ENCODE measurements at regions not wholly inside any gene's neighbourhood (a gene's known extent, or its start where the extent isn't known, plus 50 kb on each side); places are given as distances from the start of the nearest gene placed in this dataset.

DNA sequence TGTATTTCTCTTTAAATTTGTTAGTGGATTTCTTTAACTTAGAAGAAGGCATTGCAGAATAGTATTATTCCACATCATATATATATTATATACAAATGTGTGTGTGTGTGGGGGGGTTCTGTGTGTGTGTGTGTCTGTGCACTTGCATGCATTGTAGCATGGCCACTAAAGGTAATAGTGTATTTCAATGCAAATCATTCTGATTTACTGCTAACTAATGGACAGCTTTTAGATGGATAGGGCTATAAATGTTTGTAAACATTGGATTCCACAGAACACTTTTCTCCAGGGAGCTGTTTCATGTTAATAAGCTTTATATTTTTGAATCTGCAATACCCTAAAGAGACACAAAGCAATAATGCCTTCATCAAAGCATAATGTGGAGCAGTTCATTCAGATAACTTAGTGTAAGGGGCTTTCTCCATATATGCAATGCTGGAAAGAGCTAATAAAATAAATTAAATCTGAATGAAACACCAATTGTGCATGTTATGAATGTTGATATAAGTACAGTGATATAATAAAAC lies 496.7 kb upstream of the CDH9 start (continued):
- TF ChIP-seq, protein P1, sequence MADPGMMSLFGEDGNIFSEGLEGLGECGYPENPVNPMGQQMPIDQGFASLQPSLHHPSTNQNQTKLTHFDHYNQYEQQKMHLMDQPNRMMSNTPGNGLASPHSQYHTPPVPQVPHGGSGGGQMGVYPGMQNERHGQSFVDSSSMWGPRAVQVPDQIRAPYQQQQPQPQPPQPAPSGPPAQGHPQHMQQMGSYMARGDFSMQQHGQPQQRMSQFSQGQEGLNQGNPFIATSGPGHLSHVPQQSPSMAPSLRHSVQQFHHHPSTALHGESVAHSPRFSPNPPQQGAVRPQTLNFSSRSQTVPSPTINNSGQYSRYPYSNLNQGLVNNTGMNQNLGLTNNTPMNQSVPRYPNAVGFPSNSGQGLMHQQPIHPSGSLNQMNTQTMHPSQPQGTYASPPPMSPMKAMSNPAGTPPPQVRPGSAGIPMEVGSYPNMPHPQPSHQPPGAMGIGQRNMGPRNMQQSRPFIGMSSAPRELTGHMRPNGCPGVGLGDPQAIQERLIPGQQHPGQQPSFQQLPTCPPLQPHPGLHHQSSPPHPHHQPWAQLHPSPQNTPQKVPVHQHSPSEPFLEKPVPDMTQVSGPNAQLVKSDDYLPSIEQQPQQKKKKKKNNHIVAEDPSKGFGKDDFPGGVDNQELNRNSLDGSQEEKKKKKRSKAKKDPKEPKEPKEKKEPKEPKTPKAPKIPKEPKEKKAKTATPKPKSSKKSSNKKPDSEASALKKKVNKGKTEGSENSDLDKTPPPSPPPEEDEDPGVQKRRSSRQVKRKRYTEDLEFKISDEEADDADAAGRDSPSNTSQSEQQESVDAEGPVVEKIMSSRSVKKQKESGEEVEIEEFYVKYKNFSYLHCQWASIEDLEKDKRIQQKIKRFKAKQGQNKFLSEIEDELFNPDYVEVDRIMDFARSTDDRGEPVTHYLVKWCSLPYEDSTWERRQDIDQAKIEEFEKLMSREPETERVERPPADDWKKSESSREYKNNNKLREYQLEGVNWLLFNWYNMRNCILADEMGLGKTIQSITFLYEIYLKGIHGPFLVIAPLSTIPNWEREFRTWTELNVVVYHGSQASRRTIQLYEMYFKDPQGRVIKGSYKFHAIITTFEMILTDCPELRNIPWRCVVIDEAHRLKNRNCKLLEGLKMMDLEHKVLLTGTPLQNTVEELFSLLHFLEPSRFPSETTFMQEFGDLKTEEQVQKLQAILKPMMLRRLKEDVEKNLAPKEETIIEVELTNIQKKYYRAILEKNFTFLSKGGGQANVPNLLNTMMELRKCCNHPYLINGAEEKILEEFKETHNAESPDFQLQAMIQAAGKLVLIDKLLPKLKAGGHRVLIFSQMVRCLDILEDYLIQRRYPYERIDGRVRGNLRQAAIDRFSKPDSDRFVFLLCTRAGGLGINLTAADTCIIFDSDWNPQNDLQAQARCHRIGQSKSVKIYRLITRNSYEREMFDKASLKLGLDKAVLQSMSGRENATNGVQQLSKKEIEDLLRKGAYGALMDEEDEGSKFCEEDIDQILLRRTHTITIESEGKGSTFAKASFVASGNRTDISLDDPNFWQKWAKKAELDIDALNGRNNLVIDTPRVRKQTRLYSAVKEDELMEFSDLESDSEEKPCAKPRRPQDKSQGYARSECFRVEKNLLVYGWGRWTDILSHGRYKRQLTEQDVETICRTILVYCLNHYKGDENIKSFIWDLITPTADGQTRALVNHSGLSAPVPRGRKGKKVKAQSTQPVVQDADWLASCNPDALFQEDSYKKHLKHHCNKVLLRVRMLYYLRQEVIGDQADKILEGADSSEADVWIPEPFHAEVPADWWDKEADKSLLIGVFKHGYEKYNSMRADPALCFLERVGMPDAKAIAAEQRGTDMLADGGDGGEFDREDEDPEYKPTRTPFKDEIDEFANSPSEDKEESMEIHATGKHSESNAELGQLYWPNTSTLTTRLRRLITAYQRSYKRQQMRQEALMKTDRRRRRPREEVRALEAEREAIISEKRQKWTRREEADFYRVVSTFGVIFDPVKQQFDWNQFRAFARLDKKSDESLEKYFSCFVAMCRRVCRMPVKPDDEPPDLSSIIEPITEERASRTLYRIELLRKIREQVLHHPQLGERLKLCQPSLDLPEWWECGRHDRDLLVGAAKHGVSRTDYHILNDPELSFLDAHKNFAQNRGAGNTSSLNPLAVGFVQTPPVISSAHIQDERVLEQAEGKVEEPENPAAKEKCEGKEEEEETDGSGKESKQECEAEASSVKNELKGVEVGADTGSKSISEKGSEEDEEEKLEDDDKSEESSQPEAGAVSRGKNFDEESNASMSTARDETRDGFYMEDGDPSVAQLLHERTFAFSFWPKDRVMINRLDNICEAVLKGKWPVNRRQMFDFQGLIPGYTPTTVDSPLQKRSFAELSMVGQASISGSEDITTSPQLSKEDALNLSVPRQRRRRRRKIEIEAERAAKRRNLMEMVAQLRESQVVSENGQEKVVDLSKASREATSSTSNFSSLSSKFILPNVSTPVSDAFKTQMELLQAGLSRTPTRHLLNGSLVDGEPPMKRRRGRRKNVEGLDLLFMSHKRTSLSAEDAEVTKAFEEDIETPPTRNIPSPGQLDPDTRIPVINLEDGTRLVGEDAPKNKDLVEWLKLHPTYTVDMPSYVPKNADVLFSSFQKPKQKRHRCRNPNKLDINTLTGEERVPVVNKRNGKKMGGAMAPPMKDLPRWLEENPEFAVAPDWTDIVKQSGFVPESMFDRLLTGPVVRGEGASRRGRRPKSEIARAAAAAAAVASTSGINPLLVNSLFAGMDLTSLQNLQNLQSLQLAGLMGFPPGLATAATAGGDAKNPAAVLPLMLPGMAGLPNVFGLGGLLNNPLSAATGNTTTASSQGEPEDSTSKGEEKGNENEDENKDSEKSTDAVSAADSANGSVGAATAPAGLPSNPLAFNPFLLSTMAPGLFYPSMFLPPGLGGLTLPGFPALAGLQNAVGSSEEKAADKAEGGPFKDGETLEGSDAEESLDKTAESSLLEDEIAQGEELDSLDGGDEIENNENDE (IDR thresholded peaks at IDR 0.05; ENCODE audit: insufficient replicate concordance, low read length), result no peak
- no peak for TF ChIP-seq CEBPB (IDR thresholded peaks at IDR 0.05; ENCODE audit: low read depth, low read length)
- no peak for TF ChIP-seq ZNF274 (IDR thresholded peaks at IDR 0.05; ENCODE audit: borderline replicate concordance, extremely low read depth, low read length)
- no peak for TF ChIP-seq RBBP5 (IDR thresholded peaks at IDR 0.05; ENCODE audit: borderline replicate concordance, low read depth, low read length)
- no peak for TF ChIP-seq CTBP2 (IDR thresholded peaks at IDR 0.05; ENCODE audit: borderline replicate concordance, insufficient read depth, insufficient read length, low read length)
- no peak for TF ChIP-seq HDAC6 (IDR thresholded peaks at IDR 0.05; ENCODE audit: low read depth, low read length)
- TF ChIP-seq MAFK (IDR thresholded peaks at IDR 0.05; ENCODE audit: low read depth, low read length), result no peak
- no peak for TF ChIP-seq FOSL1 (IDR thresholded peaks at IDR 0.05; ENCODE audit: insufficient read depth, low read depth, low read length)
- TF ChIP-seq SIX5 (IDR thresholded peaks at IDR 0.05; ENCODE audit: low read depth, low read length), result no peak
- no peak for TF ChIP-seq GTF2F1 (IDR thresholded peaks at IDR 0.05; ENCODE audit: borderline replicate concordance, low read depth, low read length)
- TF ChIP-seq BCL11A (IDR thresholded peaks at IDR 0.05; ENCODE audit: low read depth in 2 of 2, low read length in 2 of 2), result no peak
- no peak for TF ChIP-seq TAF7 (optimal IDR thresholded peaks at IDR 0.05; ENCODE audit: borderline replicate concordance, low read depth, low read length)

All from H1 (cell line).